HG03520 (cell line): ENCODE measurements at regions not wholly inside any gene's neighbourhood (a gene's known extent, or its start where the extent isn't known, plus 50 kb on each side); places are given as distances from the start of the nearest gene placed in this dataset.

Experiments used
- ATAC-seq: cut with Tn5 transposase; IDR thresholded peaks from one replicate; pipeline ENCODE4 v1.9.1; 2021; ENCODE audit warnings: mild to moderate bottlenecking, moderate library complexity; ENCODE audit not compliant: unreplicated experiment

GRCh38 chr5:7329712-7330111, 66.2 kb upstream of the ADCY2 start:
- ATAC-seq, result no peak

- no peak for ATAC-seq
Observed at GRCh38 chr5:7330256-7330655, 65.7 kb upstream of the ADCY2 start.

GRCh38 chr5:7331131-7331530, 64.8 kb upstream of the ADCY2 start:
- no peak for ATAC-seq
